LNCAP (cell line): ENCODE measurements at regions not wholly inside any gene's neighbourhood (a gene's known extent, or its start where the extent isn't known, plus 50 kb on each side); places are given as distances from the start of the nearest gene placed in this dataset.

Experiments used
- CTCF ChIP-seq: fragments of 450-650 bp; IDR thresholded peaks from 2 replicates; pipeline ENCODE4 v1.5.1; 2017; ENCODE audit warnings: mild to moderate bottlenecking

- TF ChIP-seq CTCF, result no peak
Measured at GRCh38 chr12:93223440-93224426, 154.0 kb upstream of the NUDT4 start.

- no peak for TF ChIP-seq CTCF
Measured at GRCh38 chr12:93225094-93225493, 152.6 kb upstream of the NUDT4 start.

GRCh38 chr12:93226361-93226760, 151.4 kb upstream of the NUDT4 start:
- TF ChIP-seq CTCF, result no peak

- no peak for TF ChIP-seq CTCF
Measured at GRCh38 chr12:93229494-93230325, 148.0 kb upstream of the NUDT4 start.

- TF ChIP-seq CTCF, result no peak
Measured at GRCh38 chr12:93230326-93230720, 147.4 kb upstream of the NUDT4 start.

- TF ChIP-seq CTCF, result no peak
Measured at GRCh38 chr12:93231938-93232337, 145.8 kb upstream of the NUDT4 start.

GRCh38 chr12:93234641-93235040, 143.1 kb upstream of the NUDT4 start:
- no peak for TF ChIP-seq CTCF
